ENCODE measurements at regions not wholly inside any gene's neighbourhood (a gene's known extent, or its start where the extent isn't known, plus 50 kb on each side); places are given as distances from the start of the nearest gene placed in this dataset.

- Histone ChIP-seq H3K27me3 (ENCODE audit: control insufficient read depth, insufficient read depth, low read length) (no peaks in the 10 kb centered on the region), H3K9me3 (ENCODE audit: control insufficient read depth, insufficient read depth, low read length) (no peaks in the 10 kb centered on the region), H3K4me3 (ENCODE audit: low read depth, low read length) (no peak overlapping the region), H3K27ac (ENCODE audit: low read depth, low read length) (no peak overlapping the region)
- TF ChIP-seq CTCF (IDR thresholded peaks at IDR 0.05; ENCODE audit: low read depth, low read length): no peak
- ChIA-PET POLR2A (no interaction called here), CTCF (no interaction called here)
- no peak for DNase-seq (ENCODE audit: low read depth, low spot score)
These were observed 411.7 kb downstream of the EPM2A start for GRCh38 chr6:145323646-145324045.

- H3K4me3 ChIP-seq (ENCODE audit: low read depth, low read length): no peak overlapping the region
- ChIA-PET POLR2A (no interaction called here), CTCF (interaction anchor here (0.6 kb wide), 1 partner anchor 531 kb away, joined by 3 read pairs; no protein-coding TSS in a partner anchor)
- H3K9me3 ChIP-seq (ENCODE audit: control insufficient read depth, insufficient read depth, low read length): no peaks in the 10 kb centered on the region
- no peaks in the 10 kb centered on the region for H3K27me3 ChIP-seq (ENCODE audit: control insufficient read depth, insufficient read depth, low read length)
- no peak overlapping the region for H3K27ac ChIP-seq (ENCODE audit: low read depth, low read length)
- no peak for DNase-seq (ENCODE audit: low read depth, low spot score)
- TF ChIP-seq CTCF (IDR thresholded peaks at IDR 0.05; ENCODE audit: low read depth, low read length): no peak
These were observed 407.7 kb downstream of the EPM2A start for GRCh38 chr6:145327586-145327985.

- Histone ChIP-seq H3K4me3 (ENCODE audit: low read depth, low read length) (no peak overlapping the region), H3K27ac (ENCODE audit: low read depth, low read length) (no peak overlapping the region), H3K27me3 (ENCODE audit: control insufficient read depth, insufficient read depth, low read length) (no peaks in the 10 kb centered on the region), H3K9me3 (ENCODE audit: control insufficient read depth, insufficient read depth, low read length) (no peaks in the 10 kb centered on the region)
- DNase-seq (ENCODE audit: low read depth, low spot score): no peak
- TF ChIP-seq CTCF (IDR thresholded peaks at IDR 0.05; ENCODE audit: low read depth, low read length): no peak
- ChIA-PET POLR2A (no interaction called here), CTCF (interaction anchor here (1.3 kb wide), 1 partner anchor 305 kb away, joined by 3 read pairs; no protein-coding TSS in a partner anchor)
These were observed 406.1 kb downstream of the EPM2A start for GRCh38 chr6:145329257-145329656.

- DNase-seq (ENCODE audit: low read depth, low spot score): no peak
- POLR2A ChIA-PET: no interaction called here
- TF ChIP-seq CTCF (IDR thresholded peaks at IDR 0.05; ENCODE audit: low read depth, low read length): no peak
- Histone ChIP-seq H3K27me3 (ENCODE audit: control insufficient read depth, insufficient read depth, low read length) (no peaks in the 10 kb centered on the region), H3K4me3 (ENCODE audit: low read depth, low read length) (no peak overlapping the region), H3K9me3 (ENCODE audit: control insufficient read depth, insufficient read depth, low read length) (no peaks in the 10 kb centered on the region), H3K27ac (ENCODE audit: low read depth, low read length) (no peak overlapping the region)
- CTCF ChIA-PET: no interaction called here
These were observed 404.3 kb downstream of the EPM2A start for GRCh38 chr6:145331066-145331465.

- Histone ChIP-seq H3K4me3 (ENCODE audit: low read depth, low read length) (no peak overlapping the region), H3K27ac (ENCODE audit: low read depth, low read length) (no peak overlapping the region), H3K9me3 (ENCODE audit: control insufficient read depth, insufficient read depth, low read length) (no peaks in the 10 kb centered on the region), H3K27me3 (ENCODE audit: control insufficient read depth, insufficient read depth, low read length) (no peaks in the 10 kb centered on the region)
- ChIA-PET POLR2A (no interaction called here), CTCF (no interaction called here)
- no peak for DNase-seq (ENCODE audit: low read depth, low spot score)
- no peak for TF ChIP-seq CTCF (IDR thresholded peaks at IDR 0.05; ENCODE audit: low read depth, low read length)
These were observed 403.3 kb downstream of the EPM2A start for GRCh38 chr6:145332011-145332410.

Data from AG04450 (cell line).